Cardiac muscle cell (in vitro differentiated cells and primary cell): ENCODE measurements at regions not wholly inside any gene's neighbourhood (a gene's known extent, or its start where the extent isn't known, plus 50 kb on each side); places are given as distances from the start of the nearest gene placed in this dataset.

Experiments
- DNase-seq, 2 donors: peaks; one replicate each; pipeline versions ENCODE4 v3.0.0 to v3.0.0-alpha.2; 2010 to 2017; ENCODE audit warnings: low read depth in 1 of 2, low spot score in 1 of 2
- H3K27ac ChIP-seq: fragments of 200-600 bp; sonication (generic); 2 replicates; pipeline ENCODE4 v1.5.1; 2016
- H3K27me3 ChIP-seq: fragments of 200-600 bp; sonication (generic); 2 replicates; pipeline ENCODE4 v1.6.0; 2016; ENCODE audit warnings: control low read depth
- H3K36me3 ChIP-seq: fragments of 200-600 bp; sonication (generic); 2 replicates; pipeline ENCODE4 v1.5.1; 2016; ENCODE audit warnings: control low read depth
- H3K4me1 ChIP-seq: fragments of 200-600 bp; sonication (generic); 2 replicates; pipeline ENCODE4 v1.8.1; 2017; ENCODE audit warnings: low read depth, mild to moderate bottlenecking, mixed run types
- H3K4me3 ChIP-seq: fragments of 200-600 bp; sonication (generic); 2 replicates; pipeline ENCODE4 v1.5.1; 2016; ENCODE audit warnings: mild to moderate bottlenecking
- H3K9me3 ChIP-seq: fragments of 200-600 bp; sonication (generic); 2 replicates; pipeline ENCODE4 v1.5.1; 2017; ENCODE audit warnings: low read depth, mild to moderate bottlenecking, control low read depth
- TF ChIP-seq, protein P1 (sequence below): IDR thresholded peaks from 2 replicates; pipeline ENCODE4 v1.5.1; 2012; ENCODE audit warnings: low read depth, mild to moderate bottlenecking, low read length

- no peak for DNase-seq
- TF ChIP-seq, protein P1, sequence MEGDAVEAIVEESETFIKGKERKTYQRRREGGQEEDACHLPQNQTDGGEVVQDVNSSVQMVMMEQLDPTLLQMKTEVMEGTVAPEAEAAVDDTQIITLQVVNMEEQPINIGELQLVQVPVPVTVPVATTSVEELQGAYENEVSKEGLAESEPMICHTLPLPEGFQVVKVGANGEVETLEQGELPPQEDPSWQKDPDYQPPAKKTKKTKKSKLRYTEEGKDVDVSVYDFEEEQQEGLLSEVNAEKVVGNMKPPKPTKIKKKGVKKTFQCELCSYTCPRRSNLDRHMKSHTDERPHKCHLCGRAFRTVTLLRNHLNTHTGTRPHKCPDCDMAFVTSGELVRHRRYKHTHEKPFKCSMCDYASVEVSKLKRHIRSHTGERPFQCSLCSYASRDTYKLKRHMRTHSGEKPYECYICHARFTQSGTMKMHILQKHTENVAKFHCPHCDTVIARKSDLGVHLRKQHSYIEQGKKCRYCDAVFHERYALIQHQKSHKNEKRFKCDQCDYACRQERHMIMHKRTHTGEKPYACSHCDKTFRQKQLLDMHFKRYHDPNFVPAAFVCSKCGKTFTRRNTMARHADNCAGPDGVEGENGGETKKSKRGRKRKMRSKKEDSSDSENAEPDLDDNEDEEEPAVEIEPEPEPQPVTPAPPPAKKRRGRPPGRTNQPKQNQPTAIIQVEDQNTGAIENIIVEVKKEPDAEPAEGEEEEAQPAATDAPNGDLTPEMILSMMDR, result no peak
- no peaks in the 10 kb centered on the region for H3K36me3 ChIP-seq
- H3K27ac ChIP-seq, result no peak overlapping the region
- no peaks in the 10 kb centered on the region for H3K4me1 ChIP-seq
- no peak overlapping the region for H3K4me3 ChIP-seq
- no peaks in the 10 kb centered on the region for H3K27me3 ChIP-seq
- no peaks in the 10 kb centered on the region for H3K9me3 ChIP-seq
Observed at GRCh38 chr11:87871056-87871455, 304.2 kb downstream of the RAB38 start.

- Histone ChIP-seq H3K9me3 (no peaks in the 10 kb centered on the region), H3K27me3 (no peaks in the 10 kb centered on the region), H3K27ac (no peak overlapping the region), H3K4me1 (no peaks in the 10 kb centered on the region), H3K36me3 (no peaks in the 10 kb centered on the region), H3K4me3 (no peak overlapping the region)
- TF ChIP-seq, protein P1, result no peak
- no peak for DNase-seq
Observed at GRCh38 chr11:87870086-87870485, 305.2 kb downstream of the RAB38 start.

DNA sequence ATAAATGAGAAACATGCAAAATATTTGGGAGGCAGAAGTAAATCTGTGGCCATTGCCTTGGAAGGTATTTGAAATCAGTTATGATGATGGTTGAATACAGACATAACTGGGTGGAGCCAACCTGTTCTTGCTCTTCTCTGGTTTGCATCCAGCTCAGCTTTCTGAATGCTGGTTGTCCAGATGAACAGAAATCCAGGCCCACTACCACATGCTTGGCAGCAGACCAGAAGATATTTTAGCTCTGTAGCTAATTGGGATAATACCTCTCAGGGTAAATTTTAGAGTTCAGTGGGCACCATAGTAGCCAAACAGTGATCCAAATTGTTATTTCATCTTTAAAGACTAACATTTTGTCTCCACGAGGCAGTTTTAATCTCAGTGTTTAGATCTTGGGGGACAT is 308.3 kb downstream of the RAB38 start:
- TF ChIP-seq, protein P1, result no peak
- Histone ChIP-seq H3K27me3 (no peaks in the 10 kb centered on the region), H3K36me3 (no peaks in the 10 kb centered on the region), H3K27ac (no peak overlapping the region), H3K4me3 (no peak overlapping the region), H3K4me1 (no peaks in the 10 kb centered on the region), H3K9me3 (no peaks in the 10 kb centered on the region)
- DNase-seq, result no peak

- H3K27me3 ChIP-seq, result no peaks in the 10 kb centered on the region
- TF ChIP-seq, protein P1, result no peak
- no peak overlapping the region for H3K27ac ChIP-seq
- no peaks in the 10 kb centered on the region for H3K4me1 ChIP-seq
- no peaks in the 10 kb centered on the region for H3K36me3 ChIP-seq
- no peak for DNase-seq
- H3K4me3 ChIP-seq, result no peak overlapping the region
- H3K9me3 ChIP-seq, result no peaks in the 10 kb centered on the region
Observed at GRCh38 chr11:87861030-87861429, 314.2 kb downstream of the RAB38 start.

DNA sequence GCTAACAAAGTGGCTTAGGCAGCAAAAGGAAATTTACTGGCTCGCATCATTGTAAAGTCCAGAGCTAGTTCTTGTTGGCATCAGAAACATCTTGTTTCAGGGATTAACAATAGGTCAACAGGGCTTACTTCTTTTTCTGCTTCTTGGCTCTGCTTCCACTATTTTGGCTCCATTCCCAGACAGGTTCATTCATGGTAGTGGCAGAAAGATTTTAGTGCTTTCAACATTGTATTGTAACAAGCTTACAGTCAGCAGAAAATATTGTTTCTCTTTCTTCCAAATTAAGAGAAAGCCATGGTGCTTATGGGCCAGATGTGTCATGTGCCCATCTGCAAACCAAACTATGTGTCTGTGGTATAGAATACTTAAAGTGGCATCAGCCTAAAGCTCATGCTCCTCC is 315.6 kb downstream of the RAB38 start:
- no peak overlapping the region for H3K27ac ChIP-seq
- no peaks in the 10 kb centered on the region for H3K4me1 ChIP-seq
- TF ChIP-seq, protein P1, result no peak
- no peaks in the 10 kb centered on the region for H3K27me3 ChIP-seq
- H3K4me3 ChIP-seq, result no peak overlapping the region
- no peaks in the 10 kb centered on the region for H3K36me3 ChIP-seq
- no peaks in the 10 kb centered on the region for H3K9me3 ChIP-seq
- peak in 1 of 2 donors; percentile 1 for DNase-seq

DNA sequence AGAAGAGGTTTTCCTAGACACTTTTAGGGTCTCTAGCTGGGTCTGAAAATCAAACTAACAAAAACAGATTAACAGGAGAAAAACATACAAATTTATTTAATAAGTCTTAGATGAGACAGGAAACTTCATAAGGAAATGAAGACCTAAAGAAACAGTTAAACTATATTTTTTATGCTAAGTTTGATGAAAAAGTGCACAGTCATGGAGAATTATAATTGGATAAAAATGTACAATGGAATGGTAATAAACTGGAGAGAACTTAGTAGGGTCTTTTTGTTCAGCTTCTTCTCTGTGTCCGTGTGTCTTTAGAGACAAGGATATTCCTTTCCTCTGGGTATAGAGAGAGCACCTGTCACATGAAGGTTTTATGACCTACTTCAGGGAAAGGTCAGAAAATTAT is 323.4 kb downstream of the RAB38 start:
- Histone ChIP-seq H3K9me3 (no peaks in the 10 kb centered on the region), H3K27me3 (no peaks in the 10 kb centered on the region), H3K4me1 (no peaks in the 10 kb centered on the region), H3K36me3 (no peaks in the 10 kb centered on the region), H3K27ac (no peak overlapping the region), H3K4me3 (no peak overlapping the region)
- DNase-seq, result no peak
- TF ChIP-seq, protein P1, result no peak
